Pons (tissue), 1 donor: ENCODE measurements at regions not wholly inside any gene's neighbourhood (a gene's known extent, or its start where the extent isn't known, plus 50 kb on each side); places are given as distances from the start of the nearest gene placed in this dataset.

Experiments
- DNase-seq: peaks from one replicate; pipeline ENCODE4 v3.0.0-alpha.2; 2016; ENCODE audit warnings: low spot score

DNA sequence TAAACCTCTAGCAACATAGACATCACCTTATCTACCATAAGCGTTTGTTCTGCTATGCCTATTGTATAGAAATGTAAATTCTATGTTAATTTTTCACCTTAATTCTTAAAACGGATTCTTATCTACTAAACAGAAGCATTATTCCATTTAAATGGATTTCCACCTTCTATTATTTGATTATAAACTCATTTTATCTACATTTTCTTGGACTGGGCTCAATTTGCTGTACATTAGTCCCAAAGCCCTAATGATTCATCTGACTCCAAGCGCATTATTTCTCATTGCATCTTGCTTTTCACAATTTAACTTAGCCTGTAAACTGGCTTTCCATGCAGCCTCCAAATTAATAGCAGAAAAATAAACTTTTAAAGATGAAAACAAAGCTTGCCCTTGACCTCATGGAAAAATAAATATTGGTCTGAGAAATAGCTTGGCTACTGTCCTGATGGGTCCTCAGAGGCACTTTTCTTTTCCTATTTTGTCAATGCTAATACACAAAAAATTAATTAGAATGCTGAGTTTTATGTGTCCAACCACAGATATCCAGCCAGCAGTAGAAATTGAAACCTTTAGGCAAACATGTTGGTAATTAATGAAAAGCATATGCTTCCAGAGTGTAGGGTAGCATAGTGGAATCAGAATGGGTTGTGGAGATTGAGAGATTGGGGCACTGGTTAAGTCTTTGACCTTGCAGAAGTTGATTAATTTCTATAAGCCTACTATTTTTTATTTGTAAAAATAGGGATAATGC lies 81.4 kb upstream of the CFAP20DC start:
- no peak for DNase-seq

DNA sequence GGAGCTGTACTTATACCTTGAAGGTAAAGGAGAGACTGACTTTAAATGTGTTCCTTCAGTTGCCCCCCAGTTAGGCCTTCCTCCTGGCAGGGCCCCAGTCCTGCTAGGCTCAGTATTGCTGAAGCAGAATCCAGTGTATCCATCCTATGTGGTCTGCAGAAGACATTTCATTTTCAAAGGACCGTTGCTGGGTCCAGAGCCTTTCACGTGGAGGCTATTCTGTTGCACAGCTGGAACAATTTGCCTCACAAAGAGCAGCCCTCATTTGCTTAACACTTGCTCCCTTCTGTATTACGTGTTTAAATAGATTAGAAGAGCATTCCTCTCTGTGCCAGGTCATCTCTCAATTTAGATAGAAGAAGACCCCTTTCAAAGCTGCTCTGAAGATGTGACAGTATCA lies 78.9 kb upstream of the CFAP20DC start:
- no peak for DNase-seq

DNA sequence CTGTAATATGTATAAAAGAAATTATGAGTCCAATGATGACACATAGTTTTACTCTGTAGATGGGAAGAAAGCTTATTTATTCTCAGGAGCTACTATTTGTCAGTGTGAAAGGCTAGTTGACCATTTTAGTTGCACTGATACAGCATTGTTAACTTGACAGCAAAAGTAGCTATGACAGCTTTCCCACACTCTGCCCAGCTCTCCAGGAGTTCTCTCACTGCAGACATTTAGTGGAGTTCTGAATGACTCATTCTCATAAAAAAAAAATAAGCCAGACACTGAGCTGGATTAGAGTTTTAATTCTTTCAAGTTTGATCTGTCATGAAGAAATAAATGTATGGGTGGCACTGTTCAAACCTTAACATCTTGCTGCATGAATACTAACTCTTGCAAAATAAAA lies 77.2 kb upstream of the CFAP20DC start:
- DNase-seq = peak; percentile 1

DNA sequence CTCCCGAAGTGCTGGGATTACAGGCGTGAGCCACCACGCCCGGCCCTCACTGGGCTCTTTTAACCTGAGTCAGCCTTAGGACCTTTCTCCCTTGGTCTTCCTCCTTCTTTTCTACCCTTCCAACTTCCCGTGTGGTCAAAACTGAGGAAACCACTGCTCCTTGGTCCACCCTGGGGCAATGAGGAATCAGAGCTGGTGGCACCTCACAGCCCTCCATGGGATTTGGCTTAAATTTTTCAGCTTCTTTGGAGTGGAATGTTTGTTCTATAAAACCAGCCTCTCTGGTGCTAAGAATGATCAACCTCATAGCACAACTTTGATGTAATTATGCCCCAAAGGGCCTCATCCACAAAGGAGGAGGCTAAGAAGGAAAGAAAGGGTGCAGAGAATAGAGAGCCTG lies 76.6 kb upstream of the CFAP20DC start:
- DNase-seq = no peak

DNA sequence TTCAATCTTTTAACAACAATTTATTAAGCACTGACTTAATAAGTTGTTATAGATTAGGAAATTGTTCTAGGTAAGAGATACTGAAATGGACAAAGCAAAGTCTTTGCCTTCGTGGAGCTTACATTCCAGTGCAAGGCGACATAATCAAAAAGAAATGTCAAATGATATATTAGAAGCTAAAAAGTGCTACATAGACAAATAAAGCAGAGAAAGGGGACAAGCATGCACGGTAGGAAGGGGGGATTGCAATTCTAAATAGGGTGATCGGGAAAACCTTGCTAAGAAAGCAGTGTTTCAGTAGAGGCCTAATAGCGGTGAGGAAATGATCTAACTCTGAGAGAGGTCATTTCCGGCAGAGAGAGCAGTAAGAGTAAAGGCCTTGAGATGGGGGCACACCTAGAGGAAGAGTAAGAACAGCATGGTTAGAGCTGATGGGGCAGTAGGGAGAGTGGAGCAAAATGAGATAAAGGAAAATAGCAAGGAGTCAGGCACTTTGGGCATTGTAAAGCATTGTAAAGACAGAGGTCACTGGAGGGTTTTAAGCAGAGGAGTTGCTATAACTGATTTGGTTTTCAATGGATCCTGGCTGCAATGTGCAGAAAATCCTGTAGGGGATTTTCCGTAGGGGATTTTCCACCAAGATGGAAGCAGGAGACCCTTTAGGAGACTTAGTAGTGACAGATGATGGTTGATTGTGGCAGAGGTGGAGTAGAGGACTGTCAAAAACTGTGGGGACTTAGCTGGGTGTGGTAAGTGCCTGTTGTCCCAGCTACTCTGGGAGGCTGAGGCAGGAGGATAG lies 71.7 kb upstream of the CFAP20DC start:
- no peak for DNase-seq

DNA sequence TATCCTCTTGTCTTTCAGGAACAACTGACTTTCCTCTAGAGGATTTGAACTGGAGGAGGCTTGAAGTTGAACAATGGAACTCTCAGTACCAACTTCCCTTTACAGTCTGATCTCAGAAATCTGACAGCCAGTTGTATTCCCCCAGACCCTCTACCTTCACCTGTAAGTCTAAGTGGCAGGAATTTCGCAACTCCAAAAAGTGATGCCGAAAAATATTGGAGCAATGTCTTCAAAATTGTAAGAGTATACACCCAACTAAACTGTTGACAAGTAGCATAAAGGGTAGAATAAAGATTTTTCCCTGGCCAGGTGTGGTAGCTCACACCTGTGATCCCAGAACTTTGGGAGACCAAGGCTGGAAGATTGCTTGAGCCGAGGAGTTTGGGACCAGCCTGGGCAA lies 69.1 kb upstream of the CFAP20DC start:
- DNase-seq = no peak

DNA sequence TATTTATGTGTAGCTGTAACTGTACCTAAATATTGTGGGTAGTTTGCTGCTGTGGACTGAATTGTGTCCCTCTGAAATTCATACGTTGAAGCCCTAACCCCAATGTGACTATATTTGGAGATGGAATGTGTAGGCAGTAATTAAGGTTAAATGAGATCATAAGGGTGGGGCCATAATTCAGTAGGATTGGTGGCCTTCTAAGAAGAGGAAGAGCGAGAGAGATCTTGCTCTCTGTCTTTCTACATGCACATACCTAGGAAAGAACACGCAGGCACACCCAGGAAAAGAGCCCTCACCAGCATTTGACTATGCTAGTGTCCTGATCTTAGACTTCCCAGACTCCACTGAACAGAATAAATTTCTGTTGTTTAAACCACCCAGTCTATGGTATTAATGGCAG lies 67.6 kb upstream of the CFAP20DC start:
- DNase-seq = no peak

DNA sequence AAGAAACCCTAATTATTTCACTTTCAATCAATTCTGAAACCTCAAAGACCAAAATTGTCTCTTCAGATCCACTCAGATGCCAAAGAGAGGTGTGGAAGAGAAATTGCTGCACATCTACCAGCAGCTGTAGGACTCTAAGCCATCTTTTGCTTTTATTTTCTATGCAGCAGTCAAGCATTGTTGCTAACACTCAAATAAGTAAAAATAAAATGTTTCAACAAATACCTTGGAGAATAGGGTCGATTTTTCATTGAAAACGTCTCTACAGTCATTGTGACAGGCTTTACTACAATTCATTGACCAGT lies 66.4 kb upstream of the CFAP20DC start:
- DNase-seq = no peak

DNA sequence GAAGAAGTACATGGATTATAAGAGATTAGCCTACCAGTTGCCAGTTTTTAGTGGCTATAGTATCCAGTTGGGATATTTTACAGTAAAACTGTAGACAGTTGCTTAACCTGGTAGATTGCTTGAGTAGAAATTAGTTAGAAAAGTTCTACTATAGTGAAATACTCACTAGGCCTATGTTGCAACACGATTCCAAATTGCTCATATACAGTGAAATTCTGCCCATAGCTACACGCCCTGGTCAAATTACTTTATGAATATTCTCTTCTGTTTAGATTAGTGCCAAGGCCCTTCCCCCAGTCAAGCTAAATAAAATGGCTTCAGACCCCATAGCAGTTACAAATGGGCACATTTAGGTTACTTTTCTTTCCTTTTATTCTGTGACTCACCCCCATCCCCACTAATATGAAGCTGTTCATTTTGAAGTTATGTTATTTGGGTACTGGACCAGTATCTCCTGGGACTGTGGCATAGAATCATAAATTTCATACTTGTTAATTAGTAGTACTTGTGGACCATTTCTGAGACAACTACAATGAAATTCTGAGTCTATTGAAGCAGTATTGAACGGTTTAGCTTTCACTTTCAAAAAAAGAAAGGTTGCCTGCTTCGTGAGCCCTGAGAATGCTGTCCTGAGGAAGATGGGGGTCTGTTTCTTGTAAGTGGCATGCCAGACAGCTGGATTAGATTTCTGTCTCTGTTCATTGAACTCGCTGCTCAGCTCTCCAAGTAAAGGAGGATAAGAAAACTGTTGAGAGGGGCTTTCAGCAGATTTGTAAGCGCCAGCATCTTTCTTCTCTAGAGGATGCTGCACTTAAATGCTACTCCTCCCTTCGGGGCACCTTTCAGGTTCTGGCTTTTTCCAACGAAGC lies 65.8 kb upstream of the CFAP20DC start:
- DNase-seq = no peak

DNA sequence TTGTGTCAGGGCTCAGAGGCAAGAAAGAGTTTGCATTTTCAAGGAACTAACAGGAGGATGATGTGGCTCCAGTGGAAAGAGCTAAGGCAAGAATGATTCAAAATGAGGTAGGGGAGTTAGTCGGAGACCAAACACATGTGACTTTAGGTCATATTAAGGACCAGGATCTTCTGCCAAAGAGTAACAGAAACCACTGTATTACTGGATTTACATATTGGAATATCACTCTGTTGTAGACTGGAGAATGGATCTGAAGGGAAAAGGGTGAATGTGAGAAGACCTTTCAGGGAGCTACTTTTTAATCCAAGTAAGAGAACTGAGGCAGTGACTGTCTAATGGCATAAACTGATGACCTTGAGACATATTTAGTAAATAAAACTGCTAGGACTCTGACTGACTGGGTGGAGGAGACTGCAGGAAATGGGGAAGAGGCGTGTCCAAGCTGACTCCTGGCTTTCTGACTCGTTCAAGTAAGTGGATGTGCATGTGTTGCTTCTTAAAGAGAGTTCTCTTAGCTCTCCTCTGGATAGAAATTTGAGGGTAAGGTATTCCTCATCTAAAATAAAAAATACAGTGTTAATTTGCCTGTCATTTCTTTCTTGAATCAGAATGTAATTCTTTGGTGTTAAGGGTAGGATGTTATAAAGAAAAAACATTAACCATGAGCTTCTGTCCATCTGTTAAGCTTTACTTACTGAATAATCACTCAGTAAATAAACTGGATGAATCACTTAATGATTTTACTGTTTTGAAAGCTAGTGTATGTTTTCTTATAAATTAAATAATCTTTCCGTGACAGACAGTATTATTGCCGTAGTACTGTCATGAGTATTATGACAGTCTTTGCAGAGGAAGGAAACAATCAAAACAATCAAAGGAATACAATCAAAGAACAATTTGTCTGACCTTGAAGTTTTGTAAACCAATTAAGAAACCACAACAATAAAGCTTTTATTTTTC lies 58.3 kb upstream of the CFAP20DC start:
- no peak for DNase-seq

DNA sequence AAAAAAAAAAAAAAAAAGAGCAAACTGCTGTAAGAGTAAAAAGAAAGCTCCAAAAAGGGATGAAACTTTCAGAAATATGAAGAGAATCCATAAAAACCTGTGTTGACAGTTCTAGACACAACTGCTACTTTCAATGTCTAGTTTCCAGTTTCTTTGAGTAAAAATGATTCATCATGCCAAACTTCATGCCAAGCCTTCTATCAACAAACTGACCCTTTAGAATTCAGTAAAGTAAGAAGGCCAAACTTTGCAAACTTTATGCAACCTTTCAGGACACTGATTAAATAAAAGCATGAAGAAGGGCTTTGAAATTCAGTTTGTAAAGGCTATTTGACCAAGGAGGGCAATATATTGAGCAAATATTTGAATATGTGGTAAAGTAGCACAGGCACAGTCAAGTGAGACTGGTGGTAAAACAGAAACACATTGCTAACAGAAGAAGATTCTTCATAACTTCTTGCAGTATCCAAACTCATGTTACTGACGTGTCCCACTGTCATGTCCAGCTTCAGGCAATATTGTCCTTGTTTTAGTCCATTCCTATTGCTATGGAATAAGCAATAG lies 56.3 kb upstream of the CFAP20DC start:
- DNase-seq = no peak

DNA sequence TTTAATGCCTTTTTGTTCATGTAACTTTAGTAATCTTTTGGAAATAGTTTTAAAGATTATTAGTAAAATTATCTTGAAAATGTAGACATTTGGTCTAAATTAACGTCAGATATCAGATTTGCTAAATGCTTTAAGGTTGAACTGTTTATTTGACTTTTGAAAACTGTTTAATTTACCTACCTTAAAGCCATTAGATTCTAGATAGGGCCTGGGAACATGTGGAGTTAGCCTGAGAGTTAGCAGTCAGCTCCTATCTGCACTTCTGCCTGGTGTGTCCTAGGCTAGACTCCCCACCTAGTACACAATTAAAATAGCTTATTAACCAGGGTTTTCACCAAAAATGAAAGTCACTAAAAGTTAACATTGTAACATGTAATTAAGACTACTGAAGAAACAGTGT lies 53.7 kb upstream of the CFAP20DC start:
- DNase-seq = no peak

DNA sequence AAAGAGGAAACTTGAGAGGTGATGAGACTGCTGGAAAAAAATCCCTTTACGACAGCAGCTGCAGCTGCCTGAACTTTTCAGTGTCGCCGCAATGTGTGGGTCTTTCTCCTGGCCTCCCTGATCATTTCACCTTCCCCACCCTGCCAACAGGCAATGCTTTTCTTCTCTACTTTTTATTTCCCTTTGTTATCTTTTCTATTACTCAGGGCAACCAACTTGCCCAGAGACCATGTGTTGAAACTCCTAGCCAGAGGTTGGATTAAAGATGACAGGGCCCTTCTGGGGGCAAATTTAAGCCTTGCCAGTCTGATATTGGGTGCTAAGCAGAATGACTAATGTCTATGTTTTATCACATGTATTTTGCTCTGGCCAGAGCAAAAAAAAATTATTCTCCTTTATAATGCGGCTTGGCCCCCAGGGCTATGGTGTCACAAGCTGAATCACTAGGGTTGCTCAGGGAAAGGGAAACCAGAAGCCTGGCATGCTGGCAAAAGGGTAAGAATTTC lies 51.5 kb upstream of the CFAP20DC start:
- DNase-seq = no peak
